SK-N-SH treated with all-trans-retinoic acid at 6 μM for 48 hours (cell line): ENCODE measurements at regions not wholly inside any gene's neighbourhood (a gene's known extent, or its start where the extent isn't known, plus 50 kb on each side); places are given as distances from the start of the nearest gene placed in this dataset.

ENCODE experiments used
- BACH2 ChIP-seq: fragments of 250-450 bp; sonication (Bioruptor Pico); IDR thresholded peaks from 2 replicates; pipeline ENCODE4 v1.9.0; 2021; ENCODE audit warnings: mild to moderate bottlenecking, borderline replicate concordance
- CSDC2 ChIP-seq: fragments of 250-450 bp; sonication (Bioruptor Pico); IDR thresholded peaks from 2 replicates; pipeline ENCODE4 v1.5.0; 2020; ENCODE audit warnings: mild to moderate bottlenecking, moderate library complexity
- ISL1 ChIP-seq: fragments of 250-450 bp; sonication (Bioruptor Pico); IDR thresholded peaks from 2 replicates; pipeline ENCODE4 v2.1.2; 2022; ENCODE audit warnings: mild to moderate bottlenecking, moderate library complexity
- ZFP30 ChIP-seq: fragments of 450-650 bp; formaldehyde crosslinking; IDR thresholded peaks from 2 replicates; pipeline ENCODE4 v1.5.0; 2022; ENCODE audit warnings: mild to moderate bottlenecking, moderate library complexity
- TF ChIP-seq, protein P1 (sequence below): fragments of 250-450 bp; sonication (Bioruptor Pico); IDR thresholded peaks from 2 replicates; pipeline ENCODE4 v1.5.1; 2020; ENCODE audit warnings: low read depth, mild to moderate bottlenecking, moderate library complexity
- TF ChIP-seq, protein P2 (sequence below): fragments of 250-450 bp; sonication (Bioruptor Pico); IDR thresholded peaks from 2 replicates; pipeline ENCODE4 v1.5.1; 2021; ENCODE audit warnings: mild to moderate bottlenecking, moderate library complexity
- TF ChIP-seq, protein P3 (sequence below): fragments of 250-450 bp; sonication (Bioruptor Pico); IDR thresholded peaks from 2 replicates; pipeline ENCODE4 v1.8.0; 2020; ENCODE audit warnings: mild to moderate bottlenecking, moderate library complexity, borderline replicate concordance

DNA sequence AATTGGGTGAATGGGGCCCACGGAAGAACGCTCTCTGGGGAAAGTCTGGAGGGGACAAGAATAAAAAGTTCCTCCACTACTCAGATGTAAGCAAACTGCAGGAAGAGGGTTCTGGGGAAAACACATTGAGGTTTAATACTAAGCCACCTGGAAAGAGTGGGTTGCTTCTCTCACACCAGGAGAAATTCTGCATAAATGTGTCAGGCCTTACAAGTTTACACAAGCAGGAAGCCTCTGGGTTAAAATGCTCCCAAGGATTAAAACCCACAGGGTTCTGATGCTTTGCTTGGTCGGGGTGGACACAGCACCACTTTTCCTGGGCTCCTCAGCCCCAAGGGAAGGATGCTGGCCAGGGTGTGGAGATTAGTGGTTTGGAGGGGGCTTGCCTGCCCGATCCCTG, 122.1 kb upstream of the SLC22A23 start:
- TF ChIP-seq ZFP30 (no peak), ISL1 (CRISPR knock-in tag) (no peak), BACH2 (CRISPR knock-in tag) (no peak), CSDC2 (CRISPR knock-in tag) (no peak)
- TF ChIP-seq, protein P1, sequence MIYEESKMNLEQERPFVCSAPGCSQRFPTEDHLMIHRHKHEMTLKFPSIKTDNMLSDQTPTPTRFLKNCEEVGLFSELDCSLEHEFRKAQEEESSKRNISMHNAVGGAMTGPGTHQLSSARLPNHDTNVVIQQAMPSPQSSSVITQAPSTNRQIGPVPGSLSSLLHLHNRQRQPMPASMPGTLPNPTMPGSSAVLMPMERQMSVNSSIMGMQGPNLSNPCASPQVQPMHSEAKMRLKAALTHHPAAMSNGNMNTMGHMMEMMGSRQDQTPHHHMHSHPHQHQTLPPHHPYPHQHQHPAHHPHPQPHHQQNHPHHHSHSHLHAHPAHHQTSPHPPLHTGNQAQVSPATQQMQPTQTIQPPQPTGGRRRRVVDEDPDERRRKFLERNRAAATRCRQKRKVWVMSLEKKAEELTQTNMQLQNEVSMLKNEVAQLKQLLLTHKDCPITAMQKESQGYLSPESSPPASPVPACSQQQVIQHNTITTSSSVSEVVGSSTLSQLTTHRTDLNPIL (CRISPR knock-in tag) = no peak
- TF ChIP-seq, protein P2, sequence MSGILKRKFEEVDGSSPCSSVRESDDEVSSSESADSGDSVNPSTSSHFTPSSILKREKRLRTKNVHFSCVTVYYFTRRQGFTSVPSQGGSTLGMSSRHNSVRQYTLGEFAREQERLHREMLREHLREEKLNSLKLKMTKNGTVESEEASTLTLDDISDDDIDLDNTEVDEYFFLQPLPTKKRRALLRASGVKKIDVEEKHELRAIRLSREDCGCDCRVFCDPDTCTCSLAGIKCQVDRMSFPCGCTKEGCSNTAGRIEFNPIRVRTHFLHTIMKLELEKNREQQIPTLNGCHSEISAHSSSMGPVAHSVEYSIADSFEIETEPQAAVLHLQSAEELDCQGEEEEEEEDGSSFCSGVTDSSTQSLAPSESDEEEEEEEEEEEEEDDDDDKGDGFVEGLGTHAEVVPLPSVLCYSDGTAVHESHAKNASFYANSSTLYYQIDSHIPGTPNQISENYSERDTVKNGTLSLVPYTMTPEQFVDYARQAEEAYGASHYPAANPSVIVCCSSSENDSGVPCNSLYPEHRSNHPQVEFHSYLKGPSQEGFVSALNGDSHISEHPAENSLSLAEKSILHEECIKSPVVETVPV (CRISPR knock-in tag) = no peak
- TF ChIP-seq, protein P3, sequence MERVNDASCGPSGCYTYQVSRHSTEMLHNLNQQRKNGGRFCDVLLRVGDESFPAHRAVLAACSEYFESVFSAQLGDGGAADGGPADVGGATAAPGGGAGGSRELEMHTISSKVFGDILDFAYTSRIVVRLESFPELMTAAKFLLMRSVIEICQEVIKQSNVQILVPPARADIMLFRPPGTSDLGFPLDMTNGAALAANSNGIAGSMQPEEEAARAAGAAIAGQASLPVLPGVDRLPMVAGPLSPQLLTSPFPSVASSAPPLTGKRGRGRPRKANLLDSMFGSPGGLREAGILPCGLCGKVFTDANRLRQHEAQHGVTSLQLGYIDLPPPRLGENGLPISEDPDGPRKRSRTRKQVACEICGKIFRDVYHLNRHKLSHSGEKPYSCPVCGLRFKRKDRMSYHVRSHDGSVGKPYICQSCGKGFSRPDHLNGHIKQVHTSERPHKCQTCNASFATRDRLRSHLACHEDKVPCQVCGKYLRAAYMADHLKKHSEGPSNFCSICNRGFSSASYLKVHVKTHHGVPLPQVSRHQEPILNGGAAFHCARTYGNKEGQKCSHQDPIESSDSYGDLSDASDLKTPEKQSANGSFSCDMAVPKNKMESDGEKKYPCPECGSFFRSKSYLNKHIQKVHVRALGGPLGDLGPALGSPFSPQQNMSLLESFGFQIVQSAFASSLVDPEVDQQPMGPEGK = no peak
